ENCODE measurements at regions not wholly inside any gene's neighbourhood (a gene's known extent, or its start where the extent isn't known, plus 50 kb on each side); places are given as distances from the start of the nearest gene placed in this dataset.

GRCh38 chrX:30483996-30484395 lies 93.6 kb downstream of the TASL start:
- TF ChIP-seq CTCF (IDR thresholded peaks at IDR 0.05) (no peak), POLR2A (IDR thresholded peaks at IDR 0.05) (no peak)
